Islet of Langerhans (tissue), 1 donor: ENCODE measurements at regions not wholly inside any gene's neighbourhood (a gene's known extent, or its start where the extent isn't known, plus 50 kb on each side); places are given as distances from the start of the nearest gene placed in this dataset.

Experiments used
- FAIRE-seq: peaks from one replicate; lab custom pipeline; 2011; peaks lifted over from hg19 to GRCh38; lab: Jason Lieb, UNC

DNA sequence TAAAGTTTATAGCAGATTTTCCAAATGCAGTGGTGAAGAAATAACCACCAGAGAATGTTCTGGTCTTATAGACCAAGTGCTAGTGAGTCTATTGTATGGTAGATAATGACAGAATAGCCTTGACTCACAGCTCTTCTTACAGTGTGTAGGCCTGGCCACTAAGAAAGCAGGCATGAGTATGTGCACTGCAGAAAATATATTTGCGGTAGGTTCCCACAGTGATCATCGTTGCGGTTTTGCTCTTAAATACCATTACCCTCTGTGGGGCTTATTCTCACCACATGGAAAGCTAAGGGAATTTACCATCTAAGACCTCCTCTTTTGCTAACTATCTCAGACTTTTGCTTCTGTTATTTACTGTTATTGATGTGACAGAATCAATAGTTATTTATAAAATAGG is 212.3 kb upstream of the SYNDIG1 start:
- FAIRE-seq: no peak

DNA sequence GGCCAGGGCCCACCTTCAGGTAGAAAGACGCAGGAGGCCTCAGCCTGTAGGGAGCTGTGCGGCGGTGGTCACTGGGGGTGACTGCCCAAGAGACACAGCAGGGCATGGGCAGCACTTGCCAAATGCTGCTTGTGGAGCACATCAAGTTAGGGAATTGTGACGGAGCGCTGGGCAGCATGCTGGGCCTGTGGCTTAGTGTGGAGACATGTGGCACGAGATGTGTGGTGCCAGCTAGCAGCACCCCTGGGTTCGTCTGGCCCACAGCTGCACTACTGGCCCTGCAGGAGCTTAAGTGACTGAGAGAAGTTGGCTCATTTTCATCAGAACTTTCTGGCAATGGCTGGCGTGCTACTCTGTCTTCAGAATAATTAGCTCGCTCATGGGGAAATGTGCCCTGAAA is 213.1 kb upstream of the SYNDIG1 start:
- FAIRE-seq: no peak

DNA sequence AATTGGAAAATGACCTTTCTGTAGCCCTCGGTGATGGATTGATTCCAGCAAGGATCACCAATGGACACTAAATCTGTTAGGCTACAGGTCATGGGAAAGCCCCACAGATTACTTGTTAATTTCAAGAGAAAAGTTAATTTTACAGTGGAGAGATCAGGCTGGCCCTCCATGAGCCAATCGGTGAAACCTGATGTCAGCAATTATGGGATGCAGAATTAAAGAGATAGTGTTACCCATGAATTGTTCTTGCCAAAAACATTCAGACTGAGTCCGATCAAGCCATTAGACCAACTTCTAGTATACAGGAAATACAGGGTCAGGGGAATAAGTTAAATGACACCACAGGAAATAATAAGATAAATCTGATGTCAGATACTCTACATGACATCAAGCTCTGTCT is 214.9 kb upstream of the SYNDIG1 start:
- no peak for FAIRE-seq

DNA sequence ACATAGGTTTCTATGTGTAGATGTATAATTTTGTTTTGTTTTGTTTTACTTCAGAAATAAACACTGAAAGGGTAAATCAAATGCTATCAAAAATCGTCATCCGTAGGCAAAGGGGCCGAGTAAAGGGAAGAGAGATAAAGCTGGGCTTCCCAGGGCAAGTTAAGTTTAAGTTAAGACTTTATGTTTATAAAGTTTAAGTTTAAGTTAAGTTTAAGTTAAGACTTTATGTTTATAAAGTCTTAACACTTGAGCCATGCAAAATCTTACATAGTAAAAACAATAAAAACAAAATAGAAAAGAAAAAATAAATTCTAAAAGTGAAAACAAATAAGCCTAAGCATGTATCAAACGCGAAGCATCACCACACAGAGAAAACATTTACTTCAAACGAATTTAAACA is 216.1 kb upstream of the SYNDIG1 start:
- FAIRE-seq: no peak

DNA sequence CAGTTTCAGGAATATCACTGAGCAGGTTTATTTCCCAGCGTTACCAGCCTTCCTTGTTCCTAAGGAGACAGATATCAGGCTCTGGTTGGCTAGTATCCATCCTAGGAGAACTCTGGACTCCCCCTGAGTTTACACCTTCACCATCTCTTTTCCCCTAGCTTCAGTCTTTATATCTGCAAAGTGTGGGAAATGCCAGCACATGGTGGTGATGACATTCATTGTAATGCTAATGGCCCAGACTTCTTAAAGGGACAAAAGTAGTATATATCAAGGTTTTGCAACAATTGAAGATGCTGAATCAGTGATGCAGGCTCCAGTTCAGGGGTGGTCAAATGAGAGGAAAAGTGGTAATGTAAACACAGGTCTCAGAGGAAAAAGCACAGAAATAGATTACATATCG is 224.3 kb upstream of the SYNDIG1 start:
- FAIRE-seq: no peak

DNA sequence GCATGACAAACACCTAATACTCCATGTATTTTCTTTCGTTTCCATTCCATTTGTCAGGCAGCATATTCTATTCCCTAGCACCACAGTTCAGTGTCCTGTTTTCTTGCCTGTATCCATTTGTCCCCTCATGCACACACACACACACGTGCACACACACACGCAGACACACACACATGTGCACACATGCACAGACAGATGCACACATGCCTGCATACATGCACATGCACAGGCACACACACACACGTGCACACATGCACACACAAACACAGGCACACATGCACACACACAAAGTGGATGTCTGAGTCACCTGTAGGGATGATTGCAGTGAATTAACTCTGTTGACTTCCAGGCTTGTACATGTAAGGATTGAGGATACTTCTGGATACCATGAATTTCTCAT is 226.7 kb upstream of the SYNDIG1 start:
- FAIRE-seq: no peak

DNA sequence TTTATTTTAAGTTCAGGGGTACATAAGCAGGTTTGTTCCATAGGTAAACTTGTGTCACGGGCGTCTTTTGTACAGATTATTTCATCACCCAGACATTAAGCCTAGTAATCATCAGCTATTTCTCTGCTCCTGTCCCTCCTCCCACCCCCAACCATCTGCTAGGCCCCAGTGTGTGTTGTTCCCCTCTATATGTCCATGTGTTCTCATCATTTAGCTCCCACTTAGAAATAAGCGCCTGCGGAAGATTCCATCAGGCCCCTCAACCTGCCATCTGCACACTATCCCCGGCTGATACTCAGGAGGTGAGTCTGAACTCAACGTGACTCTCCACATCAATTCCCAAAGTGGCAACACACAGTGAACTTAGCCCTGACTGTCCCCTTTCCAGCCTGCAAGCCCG is 228.0 kb upstream of the SYNDIG1 start:
- FAIRE-seq: no peak

DNA sequence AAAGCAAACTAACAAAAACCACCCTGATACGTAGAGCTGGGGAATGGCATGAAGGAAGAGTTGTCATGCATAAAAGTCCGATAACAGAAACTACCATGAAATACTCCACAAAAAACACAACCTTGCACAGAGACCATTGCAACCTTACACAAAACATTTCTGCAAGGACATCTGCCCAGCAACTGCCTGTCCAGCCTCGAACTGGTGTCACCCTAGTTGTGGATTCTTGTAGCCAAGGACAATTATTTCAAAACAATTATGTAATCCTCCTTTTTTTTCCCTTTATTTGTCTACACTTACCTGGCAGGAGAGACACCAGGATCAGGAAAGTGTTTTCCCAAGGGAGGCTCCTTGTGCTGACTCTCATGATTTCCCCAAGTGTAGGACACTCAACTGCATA is 232.5 kb upstream of the SYNDIG1 start:
- FAIRE-seq: no peak

DNA sequence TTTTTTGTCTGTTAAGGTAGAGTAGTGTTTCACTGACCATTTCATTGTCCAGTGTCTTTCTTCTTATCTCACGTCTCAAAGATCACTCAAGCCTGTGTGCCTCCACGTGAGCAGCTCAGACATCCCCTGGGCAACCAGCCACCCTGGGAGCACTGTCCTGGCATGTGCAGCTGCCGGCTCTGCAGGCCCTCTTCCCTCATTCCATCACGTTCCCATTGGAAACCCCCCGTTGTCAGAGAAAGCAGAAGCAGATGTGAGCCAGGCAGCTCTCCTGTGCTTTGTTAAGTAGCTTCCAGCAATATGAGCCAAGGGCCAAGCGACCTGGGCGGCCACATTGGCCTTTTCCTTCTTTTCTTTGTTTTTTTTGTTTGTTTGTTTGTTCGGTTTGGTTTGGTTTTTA is 233.2 kb upstream of the SYNDIG1 start:
- FAIRE-seq: no peak

DNA sequence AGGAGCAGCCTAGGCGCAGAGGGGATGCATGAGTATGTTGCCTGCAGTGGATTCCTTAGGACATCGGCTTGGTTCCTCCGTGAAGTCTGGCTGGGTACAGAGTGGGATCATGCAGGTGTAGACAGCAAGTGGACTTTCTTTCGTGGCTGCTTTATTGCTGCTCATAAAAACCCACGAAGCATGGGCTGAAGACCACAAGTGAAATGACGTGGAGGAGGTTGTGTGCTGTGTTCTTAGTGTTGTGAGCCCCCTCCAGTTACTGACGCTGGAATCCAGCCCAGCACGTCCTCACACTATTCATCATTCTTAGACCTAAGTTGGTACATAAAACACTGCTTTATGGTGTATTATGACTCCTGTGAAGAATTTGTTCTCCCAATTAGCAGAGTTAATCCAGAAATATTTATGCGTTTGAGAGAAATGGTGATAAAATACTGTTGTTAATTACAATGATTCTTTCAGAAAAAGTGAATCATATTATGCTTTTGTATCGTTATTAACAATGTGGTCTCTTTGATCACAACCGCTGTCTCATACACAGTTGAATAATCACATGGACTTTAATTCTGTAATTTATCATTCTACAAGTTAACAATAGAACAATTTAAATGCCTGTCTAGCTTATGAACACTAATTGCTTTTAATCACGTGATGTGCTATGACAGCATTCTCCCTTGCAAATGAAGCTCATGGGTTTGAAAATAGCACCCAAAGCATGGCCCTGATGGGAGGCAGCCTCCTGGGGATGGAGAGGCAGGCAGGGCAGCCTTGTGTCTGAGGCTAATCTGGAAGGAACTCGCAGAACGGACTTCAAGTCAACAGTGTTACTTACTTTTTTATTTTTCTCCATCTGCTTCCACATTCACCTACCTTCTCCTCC is 233.9 kb upstream of the SYNDIG1 start:
- no peak for FAIRE-seq

DNA sequence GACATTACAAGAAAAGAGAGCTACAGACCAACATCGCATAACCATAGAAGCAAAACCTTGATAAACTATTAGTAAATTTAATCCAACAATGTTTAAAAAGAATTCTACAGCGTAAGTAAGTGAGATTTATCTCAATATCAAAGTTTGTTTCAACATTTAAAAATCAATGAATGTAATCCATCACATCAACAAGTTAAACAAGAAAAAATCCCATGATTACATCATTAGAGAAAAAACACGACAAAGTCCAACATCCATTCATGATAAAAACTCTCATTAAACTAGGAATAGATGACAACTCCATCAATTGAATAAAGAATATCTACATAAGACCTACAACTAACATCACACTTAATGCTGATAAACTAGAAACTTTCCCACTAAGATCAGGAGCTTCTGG is 239.0 kb upstream of the GGTLC1 start:
- no peak for FAIRE-seq

DNA sequence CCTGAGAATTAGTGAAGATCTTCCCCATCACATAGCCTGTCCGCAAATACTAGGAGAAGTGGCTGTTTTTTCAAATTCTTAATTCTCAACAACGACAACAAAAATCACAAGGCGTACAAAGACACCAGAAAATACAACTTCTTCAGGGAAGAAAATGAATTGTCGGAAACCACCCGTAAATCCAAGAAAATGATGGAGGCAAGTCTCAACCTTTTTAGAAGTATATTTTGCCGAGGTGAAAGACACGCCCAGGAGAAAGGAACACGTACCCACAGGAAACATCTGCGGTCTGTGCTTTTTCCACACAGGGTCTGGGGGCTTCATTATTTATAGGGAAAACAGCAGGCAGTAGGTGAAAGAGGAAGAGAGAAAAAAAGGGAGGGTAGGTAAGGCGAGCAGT is 223.9 kb upstream of the GGTLC1 start:
- no peak for FAIRE-seq

DNA sequence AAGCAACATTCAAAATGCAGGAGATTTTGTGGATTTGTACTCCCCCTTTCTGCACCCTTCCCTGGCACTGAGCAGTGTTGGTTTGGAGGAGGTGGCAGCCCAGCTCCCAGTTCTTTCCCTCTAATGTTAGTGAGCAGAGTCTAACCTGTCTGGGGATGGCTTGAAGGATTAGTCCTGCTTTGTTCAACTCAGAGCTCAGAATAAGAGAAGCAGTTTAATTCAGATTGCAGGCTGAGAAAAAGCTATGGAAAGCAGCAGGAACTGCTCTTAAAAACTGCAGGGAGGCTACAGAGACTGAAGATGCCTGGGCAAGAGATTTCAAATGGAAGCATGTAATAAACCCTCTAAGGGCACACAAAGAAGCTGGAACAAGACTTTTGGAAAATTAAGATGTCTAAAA is 223.4 kb upstream of the GGTLC1 start:
- no peak for FAIRE-seq

DNA sequence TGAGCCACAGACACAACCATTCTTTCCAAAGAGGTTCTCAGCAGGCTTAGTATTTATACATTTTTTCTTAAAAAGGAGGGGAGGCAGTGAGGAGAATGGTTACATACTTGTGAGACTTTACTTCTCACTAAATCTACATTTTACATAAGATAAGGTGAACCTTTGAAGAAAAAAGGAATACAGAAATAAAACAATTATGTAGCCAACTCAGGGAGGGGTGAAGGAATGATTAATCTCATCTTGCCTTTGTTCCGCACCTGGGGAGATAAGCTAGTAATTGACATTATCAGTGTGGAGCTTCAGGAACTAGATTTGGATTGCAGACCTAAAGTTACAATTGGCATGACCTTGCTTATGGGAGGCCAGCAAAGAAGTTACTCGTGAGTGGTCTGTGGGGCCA is 221.8 kb upstream of the GGTLC1 start:
- FAIRE-seq: no peak

DNA sequence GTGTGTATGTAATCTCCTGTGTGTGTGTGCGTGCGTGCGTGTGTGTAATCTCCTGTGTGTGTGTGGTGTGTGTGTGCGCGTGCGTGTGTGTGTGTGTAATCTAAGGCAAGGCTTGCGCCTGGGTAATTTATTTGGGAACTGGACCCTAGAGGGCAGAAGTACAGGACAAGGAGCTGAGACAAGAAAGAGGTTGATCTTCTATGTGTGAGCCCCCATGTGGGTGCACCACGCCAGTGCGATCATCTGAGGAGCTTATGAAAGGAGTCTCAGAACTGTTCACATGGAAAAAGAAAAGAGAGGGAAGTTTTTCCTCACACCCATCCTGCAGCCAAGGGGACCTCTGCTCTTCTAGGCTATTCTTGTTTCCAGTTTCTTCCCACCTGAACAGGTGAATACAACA is 220.1 kb upstream of the GGTLC1 start:
- no peak for FAIRE-seq

DNA sequence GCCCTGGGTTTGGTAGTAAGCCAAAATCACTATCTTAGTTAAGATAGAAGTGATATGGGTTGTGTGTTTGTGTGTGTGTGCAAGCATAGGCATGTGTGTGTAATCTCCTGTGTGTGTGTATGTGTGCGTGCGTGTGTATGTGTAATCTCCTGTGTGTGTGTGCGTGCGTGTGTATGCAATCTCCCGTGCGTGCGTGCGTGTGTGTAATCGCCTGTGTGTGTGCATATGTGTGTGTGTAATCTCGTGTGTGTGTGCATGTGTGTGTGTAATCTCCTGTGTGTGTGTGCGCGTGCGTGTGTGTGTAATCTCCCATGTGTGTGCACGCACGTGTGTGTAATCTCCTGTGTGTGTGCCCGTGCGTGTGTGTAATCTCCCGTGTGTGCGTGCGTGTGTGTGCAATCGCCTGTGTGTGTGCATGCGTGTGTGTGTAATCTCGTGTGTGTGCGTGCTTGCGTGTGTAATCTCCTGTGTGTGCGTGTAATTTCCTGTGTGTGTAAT is 219.3 kb upstream of the GGTLC1 start:
- no peak for FAIRE-seq

DNA sequence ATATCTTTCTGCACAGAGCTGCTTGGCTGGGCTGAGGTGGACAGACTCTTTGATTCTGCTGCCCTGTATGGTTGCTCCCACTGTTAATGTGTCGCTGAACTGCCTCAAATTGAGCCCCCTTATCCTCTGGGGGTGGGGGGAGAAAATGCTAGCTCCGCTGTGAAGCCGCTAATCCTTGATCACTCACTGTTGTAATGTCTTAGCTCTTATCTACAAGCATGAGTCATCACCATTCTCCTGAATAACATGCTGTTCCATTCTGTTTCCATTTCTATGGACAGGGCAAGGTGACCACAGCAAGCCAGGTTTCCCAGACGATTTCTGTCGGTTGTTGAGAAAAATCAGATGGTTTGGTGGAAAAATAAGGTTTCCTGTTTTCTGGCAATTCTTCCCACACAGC is 218.4 kb upstream of the GGTLC1 start:
- FAIRE-seq: no peak

DNA sequence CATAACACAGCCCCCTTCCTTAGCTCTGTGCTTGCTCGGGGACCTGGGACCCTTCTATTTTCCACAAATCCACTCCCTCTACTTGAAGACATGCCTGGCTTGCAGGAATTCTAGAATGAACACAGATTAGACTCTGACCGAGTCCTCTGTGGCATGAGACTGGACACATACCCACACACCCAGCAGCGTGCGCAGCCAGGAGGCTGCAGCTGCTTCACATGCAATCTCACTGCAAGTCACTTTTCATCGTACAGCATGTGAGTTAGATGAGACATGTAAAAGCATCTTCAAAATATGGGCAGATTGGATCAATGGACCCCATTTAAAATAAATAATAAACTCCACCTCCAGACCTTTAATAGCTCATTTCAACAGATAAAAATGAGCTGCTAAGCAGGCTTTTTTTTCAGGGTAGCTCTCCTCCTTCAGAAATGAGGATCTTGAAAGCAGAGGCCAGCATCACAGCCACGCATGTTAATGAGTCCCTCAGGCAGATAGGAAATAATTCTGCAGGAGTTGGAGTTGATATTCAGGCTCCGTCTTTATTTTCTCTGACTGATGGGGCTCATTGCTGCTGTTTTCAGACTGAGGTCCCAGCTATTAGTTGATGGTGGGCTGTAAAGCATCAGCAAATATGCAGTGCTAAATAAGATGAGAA is 215.1 kb upstream of the GGTLC1 start:
- no peak for FAIRE-seq

DNA sequence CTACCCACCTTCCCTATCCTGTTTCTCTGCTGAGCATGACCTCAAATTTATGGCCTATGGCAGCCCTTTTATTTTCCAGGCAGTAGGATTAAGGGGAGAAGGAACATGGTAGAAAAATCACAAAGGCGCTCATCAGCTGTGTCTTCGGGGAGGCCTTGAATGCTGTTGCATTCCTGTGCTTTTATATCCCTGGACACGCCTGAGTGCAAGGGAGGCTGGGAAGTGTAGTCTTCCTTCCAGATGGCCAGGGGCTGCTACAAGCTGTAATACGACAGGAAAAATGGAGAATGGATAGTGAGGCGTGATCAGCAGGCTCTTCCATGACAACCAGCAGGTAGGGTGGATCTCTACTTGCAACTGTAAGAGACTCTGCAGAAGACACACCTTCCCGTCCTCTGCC is 210.9 kb upstream of the GGTLC1 start:
- no peak for FAIRE-seq

DNA sequence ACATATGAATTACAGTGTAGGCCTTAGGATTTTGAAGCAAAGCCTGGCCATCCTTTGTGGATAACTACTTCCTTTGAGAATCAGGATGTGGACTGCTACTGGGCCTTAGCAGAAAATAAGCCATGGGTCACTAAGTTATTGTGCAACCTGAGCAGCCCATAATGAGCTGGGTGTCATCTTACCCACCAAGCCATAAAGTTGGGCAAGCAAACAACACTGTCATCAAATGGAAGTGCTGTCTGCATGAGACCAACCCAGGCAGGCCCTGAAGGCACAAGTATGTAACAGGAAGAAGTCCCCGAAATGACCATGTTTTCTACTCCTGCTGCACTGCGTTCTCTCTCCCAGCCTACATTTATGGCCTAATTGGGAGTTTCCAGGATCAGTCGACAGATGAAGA is 205.6 kb upstream of the GGTLC1 start:
- FAIRE-seq: no peak

DNA sequence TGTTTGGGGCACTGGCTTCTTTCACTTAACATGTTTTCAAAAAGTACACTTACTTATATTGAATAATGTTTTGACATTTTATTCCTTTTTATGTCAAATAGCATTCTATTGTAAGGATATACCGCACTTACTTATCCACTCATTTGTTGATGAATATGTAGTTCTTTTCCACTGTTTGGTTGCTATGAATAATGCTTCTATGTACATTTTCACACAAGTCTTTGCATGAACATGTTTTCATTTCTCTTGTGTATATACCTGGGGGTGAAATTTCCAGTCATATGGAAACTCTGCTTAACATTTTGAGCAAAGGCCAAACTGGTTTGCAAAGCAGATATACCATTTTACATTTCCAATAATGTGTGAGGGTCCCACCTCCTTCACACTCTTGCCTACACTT is 202.3 kb upstream of the GGTLC1 start:
- no peak for FAIRE-seq

DNA sequence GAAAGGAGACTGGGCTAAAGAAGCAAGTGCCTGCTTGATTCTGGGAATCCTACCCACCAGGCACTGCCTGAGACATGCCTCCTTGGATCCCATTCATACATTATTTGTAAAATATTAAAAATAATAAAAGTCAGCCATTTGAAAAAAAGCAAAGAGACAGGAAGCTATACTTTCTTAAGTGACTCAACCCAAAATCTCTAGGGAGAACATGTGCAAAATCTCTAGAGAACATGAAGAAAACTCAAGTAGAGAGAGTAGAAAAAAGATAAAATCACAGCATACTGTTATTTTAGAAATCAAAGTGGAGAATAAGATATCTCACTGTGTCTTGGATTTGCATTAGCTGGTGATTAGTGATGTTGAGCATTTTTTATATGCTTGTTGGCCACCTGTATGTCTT is 197.2 kb upstream of the GGTLC1 start:
- FAIRE-seq: no peak

DNA sequence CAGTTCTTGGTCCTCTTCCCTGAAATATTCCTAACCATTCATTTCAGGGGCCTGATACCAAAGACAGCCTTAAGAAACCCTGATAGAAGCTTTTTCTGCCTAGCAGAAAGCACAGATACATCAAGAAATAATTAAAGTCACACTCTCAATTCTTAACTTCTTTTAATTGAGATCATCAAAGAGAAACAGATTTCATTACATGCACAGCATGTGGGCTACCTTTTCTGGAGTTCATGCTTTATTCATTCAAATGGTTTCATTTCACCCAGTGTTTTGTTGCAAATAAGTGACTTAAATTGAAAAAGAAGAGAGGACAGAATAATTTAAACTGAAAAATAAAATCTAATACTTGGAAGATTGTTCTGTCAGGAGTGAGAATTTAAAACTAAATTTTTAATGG is 192.6 kb upstream of the GGTLC1 start:
- FAIRE-seq: no peak

DNA sequence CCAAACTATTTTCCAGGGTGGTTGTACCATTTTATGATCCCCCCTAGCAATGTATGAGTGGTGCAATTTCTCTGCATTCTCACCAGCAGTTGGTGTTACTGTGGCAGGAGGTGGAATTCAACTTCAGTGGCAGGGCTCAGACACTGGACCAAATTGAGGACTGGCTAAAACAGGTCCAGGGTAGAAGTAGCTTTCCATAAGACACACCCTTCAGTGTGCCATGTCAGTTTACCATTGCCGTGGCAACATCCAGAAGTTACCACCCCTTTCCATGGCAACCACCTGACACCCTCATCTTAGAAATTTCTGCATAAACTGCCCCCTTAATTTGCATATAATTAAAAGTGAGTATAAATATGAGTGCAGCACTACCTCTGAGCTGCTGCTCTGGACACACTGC is 180.7 kb upstream of the GGTLC1 start:
- no peak for FAIRE-seq
